H1 (cell line): ENCODE measurements at regions not wholly inside any gene's neighbourhood (a gene's known extent, or its start where the extent isn't known, plus 50 kb on each side); places are given as distances from the start of the nearest gene placed in this dataset.

ENCODE experiments used
- CTCF ChIA-PET: fragments of 300-600 bp; sonication (Branson Sonifier 250); formaldehyde crosslinking; loops from one replicate; lab custom pipeline; 2021; ENCODE audit not compliant: partially characterized antibody; lab: Charles Lee
- POLR2A ChIA-PET: fragments of 300-600 bp; sonication (Branson Sonifier 250); formaldehyde crosslinking; loops from one replicate; lab custom pipeline; 2021; ENCODE audit warnings: inconsistent platforms; ENCODE audit not compliant: partially characterized antibody; lab: Charles Lee
- DNase-seq, 2 experiments: peaks; one replicate each; pipeline versions ENCODE4 v3.0.0 to v3.0.0-alpha.2; 2010 to 2022; ENCODE audit warnings: low spot score in 2 of 2, low read depth in 1 of 2, mixed read lengths in 1 of 2
- FAIRE-seq: peaks from 2 replicates; lab custom pipeline; 2011; peaks lifted over from hg19 to GRCh38; lab: Jason Lieb, UNC
- H2AFZ ChIP-seq: 2 replicates; pipeline ENCODE4 v1.8.1; 2012; ENCODE audit warnings: low read length, inconsistent platforms
- H2AK5ac ChIP-seq: 2 replicates; pipeline ENCODE4 v1.6.1; 2013; ENCODE audit warnings: low read depth, low read length
- H2BK120ac ChIP-seq: replicated peaks from 2 replicates; pipeline ENCODE3; 2013; ENCODE audit warnings: low read depth, low read length, inconsistent platforms
- H2BK12ac ChIP-seq: 2 replicates; pipeline ENCODE4 v1.6.1; 2013; ENCODE audit warnings: low read depth, low read length
- H2BK15ac ChIP-seq: 2 replicates; pipeline ENCODE4 v1.6.1; 2013; ENCODE audit warnings: low read length
- H2BK20ac ChIP-seq: 2 replicates; pipeline ENCODE4 v1.6.1; 2013; ENCODE audit warnings: low read length
- H2BK5ac ChIP-seq: 2 replicates; pipeline ENCODE4 v1.6.1; 2013; ENCODE audit warnings: low read depth, low read length
- H3K14ac ChIP-seq: 2 replicates; pipeline ENCODE4 v1.6.1; 2013; ENCODE audit warnings: inconsistent platforms; ENCODE audit not compliant: insufficient read length
- H3K18ac ChIP-seq: 2 replicates; pipeline ENCODE4 v1.6.1; 2013; ENCODE audit warnings: low read length; ENCODE audit errors: extremely low read depth
- H3K23ac ChIP-seq: 2 replicates; pipeline ENCODE4 v1.6.1; 2013; ENCODE audit warnings: inconsistent platforms; ENCODE audit not compliant: insufficient read length
- H3K23me2 ChIP-seq: 2 replicates; pipeline ENCODE4 v1.6.1; 2013; ENCODE audit warnings: low read depth, low read length
- H3K27ac ChIP-seq: 2 replicates; pipeline ENCODE4 v1.6.1; 2011; ENCODE audit warnings: low read depth, low read length, inconsistent platforms
- H3K27me3 ChIP-seq, 4 experiments: replicated peaks in 1 of 4; 1 replicate in 1 of 4; 2 replicates in 3 of 4; pipeline versions ENCODE4 v1.6.1 to v1.8.1; 2011 to 2013; ENCODE audit warnings: low read length in 3 of 4, mild to moderate bottlenecking in 3 of 4, inconsistent platforms in 2 of 4, mixed read lengths in 2 of 4, moderate library complexity in 1 of 4; ENCODE audit not compliant: control insufficient read depth in 3 of 4, insufficient read depth in 3 of 4; ENCODE audit errors: extremely low read depth in 1 of 4
- H3K36me3 ChIP-seq, 4 experiments: 2 replicates each; pipeline versions ENCODE4 v1.6.1 to v1.8.1; 2011 to 2013; ENCODE audit warnings: mild to moderate bottlenecking in 4 of 4, low read length in 3 of 4, moderate library complexity in 2 of 4, control low read depth in 1 of 4, inconsistent platforms in 1 of 4; ENCODE audit not compliant: insufficient read depth in 4 of 4, control insufficient read depth in 2 of 4
- H3K4ac ChIP-seq: replicated peaks from 2 replicates; pipeline ENCODE3; 2013; ENCODE audit warnings: low read length, low read depth, mixed read lengths, inconsistent platforms; ENCODE audit not compliant: insufficient read length
- H3K4me1 ChIP-seq, 4 experiments: replicated peaks in 1 of 4; 1 replicate in 1 of 4; 2 replicates in 3 of 4; pipeline versions ENCODE4 v1.6.1 to v1.8.1; 2011 to 2013; ENCODE audit warnings: low read length in 3 of 4, inconsistent platforms in 2 of 4, mixed read lengths in 1 of 4; ENCODE audit not compliant: insufficient read depth in 4 of 4, control insufficient read depth in 3 of 4
- H3K4me2 ChIP-seq, 2 experiments: 2 replicates each; pipeline versions ENCODE4 v1.6.1 to v1.8.1; 2011 to 2013; ENCODE audit warnings: low read depth in 2 of 2, low read length in 2 of 2, control low read depth in 1 of 2, inconsistent platforms in 1 of 2, mild to moderate bottlenecking in 1 of 2; ENCODE audit not compliant: insufficient read depth in 1 of 2
- H3K4me3 ChIP-seq, 4 experiments: fragments of 200-600, 300-600 bp in 1 of 4; sonication (generic), shearing (Covaris generic), sonication (Bioruptor Twin) in 1 of 4; 2 replicates each; pipeline versions ENCODE4 v1.5.1 to v1.8.1; 2011 to 2016; ENCODE audit warnings: low read length in 4 of 4, low read depth in 3 of 4, control low read depth in 2 of 4, inconsistent platforms in 2 of 4, mild to moderate bottlenecking in 2 of 4, mixed read lengths in 1 of 4, moderate library complexity in 1 of 4; ENCODE audit not compliant: insufficient read depth in 2 of 4; ENCODE audit errors: extremely low read depth in 1 of 4
- H3K56ac ChIP-seq: replicated peaks from 2 replicates; pipeline ENCODE3; 2013; ENCODE audit warnings: low read depth, mild to moderate bottlenecking, mixed read lengths, low read length, inconsistent platforms; ENCODE audit not compliant: insufficient read length
- H3K79me1 ChIP-seq: 2 replicates; pipeline ENCODE4 v1.6.1; 2013; ENCODE audit warnings: low read depth, low read length, control low read depth
- H3K79me2 ChIP-seq, 2 experiments: 2 replicates each; pipeline versions ENCODE4 v1.6.1 to v1.8.1; 2012 to 2013; ENCODE audit warnings: low read length in 2 of 2, mild to moderate bottlenecking in 2 of 2, inconsistent platforms in 1 of 2; ENCODE audit not compliant: insufficient read depth in 2 of 2, control insufficient read depth in 1 of 2
- H3K9ac ChIP-seq, 4 experiments: replicated peaks in 1 of 4; 1 replicate in 1 of 4; 2 replicates in 3 of 4; pipeline versions ENCODE4 v1.6.1 to v1.8.1; 2011 to 2013; ENCODE audit warnings: low read depth in 3 of 4, low read length in 3 of 4, control low read depth in 2 of 4, mild to moderate bottlenecking in 2 of 4, moderate library complexity in 2 of 4, inconsistent platforms in 1 of 4; ENCODE audit errors: extremely low read depth in 1 of 4
- H3K9me3 ChIP-seq, 2 experiments: 2 replicates each; pipeline versions ENCODE4 v1.6.1 to v1.8.1; 2012 to 2013; ENCODE audit warnings: mild to moderate bottlenecking in 2 of 2, moderate library complexity in 2 of 2, control low read depth in 1 of 2, inconsistent platforms in 1 of 2, low read depth in 1 of 2, low read length in 1 of 2, mixed read lengths in 1 of 2; ENCODE audit not compliant: insufficient read depth in 2 of 2
- H4K20me1 ChIP-seq, 2 experiments: replicated peaks in 1 of 2; 2 replicates each; pipeline versions ENCODE3 to v1.8.1; 2011 to 2013; ENCODE audit warnings: inconsistent platforms in 2 of 2, low read length in 2 of 2, mild to moderate bottlenecking in 1 of 2; ENCODE audit not compliant: insufficient read depth in 2 of 2, control insufficient read depth in 1 of 2
- H4K5ac ChIP-seq: 2 replicates; pipeline ENCODE4 v1.6.1; 2013; ENCODE audit warnings: low read length, low read depth, mixed read lengths, inconsistent platforms; ENCODE audit not compliant: insufficient read length
- H4K8ac ChIP-seq: 2 replicates; pipeline ENCODE4 v1.8.0; 2013; ENCODE audit warnings: mild to moderate bottlenecking, moderate library complexity, low read length, inconsistent platforms; ENCODE audit not compliant: insufficient read depth; ENCODE audit errors: extremely low read depth
- H4K91ac ChIP-seq: replicated peaks from 2 replicates; pipeline ENCODE3; 2013; ENCODE audit warnings: low read length, mixed read lengths, inconsistent platforms; ENCODE audit not compliant: insufficient read length
- BACH1 ChIP-seq: IDR thresholded peaks from 2 replicates; pipeline ENCODE4 v1.6.1; 2012; ENCODE audit warnings: low read length, improper control_type of control experiment
- JUND ChIP-seq: IDR thresholded peaks from 2 replicates; pipeline ENCODE4 v1.6.1; 2011; ENCODE audit warnings: mild to moderate bottlenecking, improper control_type of control experiment, low read length
- MAFK ChIP-seq: IDR thresholded peaks from 2 replicates; pipeline ENCODE4 v1.6.1; 2012; ENCODE audit warnings: low read depth, mild to moderate bottlenecking, improper control_type of control experiment, low read length
- ZNF274 ChIP-seq: IDR thresholded peaks from 2 replicates; pipeline ENCODE4 v1.7.0; 2012; ENCODE audit warnings: low read length, borderline replicate concordance; ENCODE audit errors: extremely low read depth
- WGBS, 2 experiments: shearing (Covaris generic) in 1 of 2; methylation state at CpG; one replicate each; pipeline versions ENCODE4 v1.1.6 to v1.1.7; 2013 to 2015; ENCODE audit warnings: low lambda C conversion rate in 2 of 2, mixed read lengths in 2 of 2, inconsistent platforms in 1 of 2, low coverage in 1 of 2, missing lambda C conversion rate in 1 of 2; ENCODE audit not compliant: insufficient replicate concordance in 2 of 2, insufficient coverage in 1 of 2, insufficient read length in 1 of 2; ENCODE audit errors: extremely low coverage in 1 of 2, missing lambda C conversion rate in 1 of 2; 5-methylcytosine and 5-hydroxymethylcytosine counted together

DNA sequence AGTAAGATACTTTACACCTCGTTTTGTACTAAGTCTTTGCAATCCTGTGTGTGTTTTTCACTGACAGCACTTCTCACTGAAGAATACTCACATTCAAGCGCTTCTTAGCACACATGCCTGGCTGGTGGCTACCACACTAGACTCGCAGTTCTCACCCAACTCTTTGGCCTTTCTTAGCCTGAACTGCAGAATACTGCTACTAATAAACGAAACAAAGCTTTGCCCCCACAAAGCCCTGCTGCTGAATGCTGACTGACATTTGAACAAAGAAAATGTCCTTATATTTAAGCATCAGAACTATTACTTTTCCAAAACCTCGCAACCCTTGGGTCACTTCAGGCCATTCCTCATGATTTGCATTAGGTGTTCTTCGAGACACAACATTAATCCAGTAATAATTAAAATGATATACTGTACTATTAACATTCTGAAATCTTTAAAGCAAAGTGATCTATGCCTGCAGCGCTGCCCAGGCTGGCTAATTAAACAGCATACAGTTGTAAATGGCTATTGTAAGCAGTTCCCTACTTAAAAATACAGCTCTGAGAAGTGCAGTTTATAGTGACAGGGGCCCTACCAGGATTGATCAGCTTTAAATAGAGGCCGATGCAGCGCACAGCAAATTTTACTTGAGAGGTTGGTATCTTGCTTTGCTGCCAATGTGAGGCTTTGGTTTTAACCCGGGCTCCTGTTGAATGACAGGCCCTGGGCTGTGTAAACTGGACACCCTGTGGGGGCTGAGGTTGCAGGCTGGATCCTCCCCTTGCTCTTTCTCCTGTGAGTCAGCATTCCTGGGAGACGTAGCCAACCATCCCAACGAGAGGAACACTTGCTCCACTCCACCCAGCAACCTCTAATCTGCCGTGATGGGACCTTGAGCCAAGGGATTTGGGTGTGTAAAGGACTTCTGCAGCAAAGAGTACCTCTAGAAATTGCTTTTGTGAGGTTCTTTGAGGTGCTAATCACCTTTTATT lies 899.0 kb downstream of the TFAP2A start:
- H3K27ac ChIP-seq, result no peak overlapping the region
- H3K4ac ChIP-seq, result no peak overlapping the region
- H3K79me1 ChIP-seq, result no peaks in the 10 kb centered on the region
- H3K23ac ChIP-seq, result no peak overlapping the region
- no peak overlapping the region for H3K14ac ChIP-seq
- no peak overlapping the region; a peak in 1 of 4 replicates for H3K4me2 ChIP-seq
- no peak overlapping the region for H3K9ac ChIP-seq
- H4K91ac ChIP-seq, result no peak overlapping the region
- TF ChIP-seq MAFK, result peak; percentile 64; the same call in 1 of the 2 replicates
- no peak for TF ChIP-seq JUND
- TF ChIP-seq BACH1, result peak; percentile 66; the same call in 1 of the 2 replicates
- no peak for TF ChIP-seq ZNF274
- H3K4me1 ChIP-seq, result peaks cover 0 to 7% (median 1%) of the 10 kb centered on the region in 4 experiments; a peak in 3 of 7 replicates
- ChIA-PET CTCF (no interaction called here), POLR2A (no interaction called here)
- no peaks in the 10 kb centered on the region for H3K9me3 ChIP-seq
- no peaks in the 10 kb centered on the region for H3K79me2 ChIP-seq
- H2BK12ac ChIP-seq, result no peak overlapping the region
- H2BK20ac ChIP-seq, result no peak overlapping the region
- no peaks in the 10 kb centered on the region for H3K36me3 ChIP-seq
- H2AK5ac ChIP-seq, result no peak overlapping the region
- no peak overlapping the region for H3K18ac ChIP-seq
- H3K27me3 ChIP-seq, result no peaks in the 10 kb centered on the region
- no peaks in the 10 kb centered on the region for H4K20me1 ChIP-seq
- no peak overlapping the region for H4K5ac ChIP-seq
- no peak overlapping the region for H3K4me3 ChIP-seq
- H3K56ac ChIP-seq, result no peak overlapping the region
- FAIRE-seq (no peak), DNase-seq (peak in 1 of 2 experiments; percentile 48)
- no peak overlapping the region for H2BK5ac ChIP-seq
- peak overlapping the region; percentile 55 for H2AFZ ChIP-seq
- H3K23me2 ChIP-seq, result no peaks in the 10 kb centered on the region
- WGBS, 2 experiments, result 81% methylated on average over 13 of the region's 13 CpGs; no CpG with 5 or more reads in 1 of the 2 experiments
- H2BK15ac ChIP-seq, result no peak overlapping the region
- no peak overlapping the region for H4K8ac ChIP-seq
- no peak overlapping the region for H2BK120ac ChIP-seq
